ENCODE measurements at regions not wholly inside any gene's neighbourhood (a gene's known extent, or its start where the extent isn't known, plus 50 kb on each side); places are given as distances from the start of the nearest gene placed in this dataset.

GRCh38 chr22:27466778-27467438 is 334.6 kb downstream of the MN1 start:
- DNase-seq, result no peak

GRCh38 chr22:27467711-27468110 is 333.8 kb downstream of the MN1 start:
- no peak for DNase-seq

GRCh38 chr22:27468712-27469111 is 332.8 kb downstream of the MN1 start:
- DNase-seq, result no peak

GRCh38 chr22:27470169-27470772 is 331.3 kb downstream of the MN1 start:
- DNase-seq, result no peak

- no peak for DNase-seq
Observed at GRCh38 chr22:27472975-27473374, 328.6 kb downstream of the MN1 start.

GRCh38 chr22:27473533-27473932 is 328.0 kb downstream of the MN1 start:
- DNase-seq, result no peak

GRCh38 chr22:27474112-27474571 is 327.4 kb downstream of the MN1 start:
- no peak for DNase-seq

GRCh38 chr22:27474711-27475547 is 326.6 kb downstream of the MN1 start:
- DNase-seq, result peak; percentile 45

- no peak for DNase-seq
Observed at GRCh38 chr22:27475548-27475897, 326.0 kb downstream of the MN1 start.

- DNase-seq, result no peak
Observed at GRCh38 chr22:27476318-27476717, 325.2 kb downstream of the MN1 start.

- DNase-seq, result no peak
Observed at GRCh38 chr22:27476729-27477128, 324.8 kb downstream of the MN1 start.

GRCh38 chr22:27477171-27477570 is 324.4 kb downstream of the MN1 start:
- no peak for DNase-seq

- peak; percentile 45 for DNase-seq
Observed at GRCh38 chr22:27480487-27480886, 321.1 kb downstream of the MN1 start.

- DNase-seq, result no peak
Observed at GRCh38 chr22:27482402-27482801, 319.2 kb downstream of the MN1 start.

- DNase-seq, result no peak
Observed at GRCh38 chr22:27483095-27483785, 318.3 kb downstream of the MN1 start.

GRCh38 chr22:27485842-27486241 is 315.7 kb downstream of the MN1 start:
- no peak for DNase-seq

- DNase-seq, result no peak
Observed at GRCh38 chr22:27487600-27488452, 313.7 kb downstream of the MN1 start.

GRCh38 chr22:27488456-27489177 is 312.9 kb downstream of the MN1 start:
- DNase-seq, result no peak

GRCh38 chr22:27489178-27489675 is 312.3 kb downstream of the MN1 start:
- DNase-seq, result peak; percentile 55

- no peak for DNase-seq
Observed at GRCh38 chr22:27490080-27490479, 311.5 kb downstream of the MN1 start.

- DNase-seq, result no peak
Observed at GRCh38 chr22:27491888-27492287, 309.7 kb downstream of the MN1 start.

Data from right hindlimb (tissue), 1 donor.